ENCODE measurements at regions not wholly inside any gene's neighbourhood (a gene's known extent, or its start where the extent isn't known, plus 50 kb on each side); places are given as distances from the start of the nearest gene placed in this dataset.
"Not testable (repeated sequence)": the region's sequence is repeated elsewhere in the genome, so short reads cannot be mapped to it uniquely, and the experiment has no call there.

- DNase-seq (ENCODE audit: low spot score), result no peak
Measured at GRCh38 chr9:83191154-83191553, 128.2 kb upstream of the RASEF start.

GRCh38 chr9:83189026-83189425 lies 126.1 kb upstream of the RASEF start:
- DNase-seq (ENCODE audit: low spot score), result not testable (repeated sequence)

GRCh38 chr9:83188277-83188676 lies 125.3 kb upstream of the RASEF start:
- no peak for DNase-seq (ENCODE audit: low spot score)

- DNase-seq (ENCODE audit: low spot score), result no peak
Measured at GRCh38 chr9:83186155-83186737, 123.3 kb upstream of the RASEF start.

GRCh38 chr9:83185488-83186154 lies 122.7 kb upstream of the RASEF start:
- no peak for DNase-seq (ENCODE audit: low spot score)

GRCh38 chr9:83183621-83184020 lies 120.7 kb upstream of the RASEF start:
- no peak for DNase-seq (ENCODE audit: low spot score)

- DNase-seq (ENCODE audit: low spot score), result peak; percentile 84
Measured at GRCh38 chr9:83182071-83182470, 119.1 kb upstream of the RASEF start.

- DNase-seq (ENCODE audit: low spot score), result no peak
Measured at GRCh38 chr9:83178717-83179116, 115.8 kb upstream of the RASEF start.

- no peak for DNase-seq (ENCODE audit: low spot score)
Measured at GRCh38 chr9:83177747-83178146, 114.8 kb upstream of the RASEF start.

- peak; percentile 60 for DNase-seq (ENCODE audit: low spot score)
Measured at GRCh38 chr9:83167126-83167525, 104.2 kb upstream of the RASEF start.

- peak; percentile 39 for DNase-seq (ENCODE audit: low spot score)
Measured at GRCh38 chr9:83166372-83166771, 103.4 kb upstream of the RASEF start.

GRCh38 chr9:83155733-83156132 lies 92.8 kb upstream of the RASEF start:
- no peak for DNase-seq (ENCODE audit: low spot score)

GRCh38 chr9:83154821-83155220 lies 91.9 kb upstream of the RASEF start:
- peak; percentile 91 for DNase-seq (ENCODE audit: low spot score)

GRCh38 chr9:83154087-83154736 lies 91.3 kb upstream of the RASEF start:
- DNase-seq (ENCODE audit: low spot score), result peak; percentile 88

- DNase-seq (ENCODE audit: low spot score), result no peak
Measured at GRCh38 chr9:83153030-83153429, 90.1 kb upstream of the RASEF start.

- no peak for DNase-seq (ENCODE audit: low spot score)
Measured at GRCh38 chr9:83151627-83152137, 88.7 kb upstream of the RASEF start.

GRCh38 chr9:83147315-83148149 lies 84.6 kb upstream of the RASEF start:
- DNase-seq (ENCODE audit: low spot score), result no peak

GRCh38 chr9:83146325-83146724 lies 83.4 kb upstream of the RASEF start:
- DNase-seq (ENCODE audit: low spot score), result no peak

- no peak for DNase-seq (ENCODE audit: low spot score)
Measured at GRCh38 chr9:83144492-83144891, 81.5 kb upstream of the RASEF start.

- no peak for DNase-seq (ENCODE audit: low spot score)
Measured at GRCh38 chr9:83142389-83142788, 79.4 kb upstream of the RASEF start.

- no peak for DNase-seq (ENCODE audit: low spot score)
Measured at GRCh38 chr9:83141887-83142286, 78.9 kb upstream of the RASEF start.

- peak; percentile 75 for DNase-seq (ENCODE audit: low spot score)
Measured at GRCh38 chr9:83140061-83140460, 77.1 kb upstream of the RASEF start.
